Spleen (tissue), 11 donors: ENCODE measurements at regions not wholly inside any gene's neighbourhood (a gene's known extent, or its start where the extent isn't known, plus 50 kb on each side); places are given as distances from the start of the nearest gene placed in this dataset.

Experiments
- DNase-seq: peaks from one replicate; pipeline ENCODE4 v3.0.0-alpha.2; 2020
- H3K27ac ChIP-seq, 8 donors: fragments of 200-600 bp; sonication (generic) in 7 of 8; 1 replicate in 4 of 8; 2 replicates in 4 of 8; pipeline versions ENCODE4 v1.5.0 to v1.8.0; 2016 to 2021; ENCODE audit warnings: inconsistent platforms in 4 of 8, mild to moderate bottlenecking in 4 of 8, moderate library complexity in 1 of 8
- H3K27me3 ChIP-seq, 7 donors: fragments of 200-600 bp; sonication (generic) in 6 of 7; replicated peaks in 1 of 7; 1 replicate in 4 of 7; 2 replicates in 3 of 7; pipeline versions ENCODE4 v1.5.0 to v1.8.0; 2016 to 2021; ENCODE audit warnings: inconsistent platforms in 3 of 7, mild to moderate bottlenecking in 1 of 7
- H3K36me3 ChIP-seq, 6 donors: fragments of 200-600 bp; sonication (generic) in 5 of 6; 1 replicate in 4 of 6; 2 replicates in 2 of 6; pipeline versions ENCODE4 v1.5.0 to v1.8.0; 2016 to 2021; ENCODE audit warnings: inconsistent platforms in 2 of 6
- H3K4me1 ChIP-seq, 6 donors: fragments of 200-600 bp; sonication (generic) in 5 of 6; 1 replicate in 3 of 6; 2 replicates in 3 of 6; pipeline versions ENCODE4 v1.5.0 to v1.8.0; 2016 to 2021; ENCODE audit warnings: inconsistent platforms in 3 of 6
- H3K4me3 ChIP-seq, 8 donors: fragments of 200-600 bp; sonication (generic) in 7 of 8; 1 replicate in 4 of 8; 2 replicates in 4 of 8; pipeline versions ENCODE4 v1.5.0 to v1.8.0; 2016 to 2021; ENCODE audit warnings: inconsistent platforms in 4 of 8, mild to moderate bottlenecking in 4 of 8, moderate library complexity in 2 of 8
- H3K9me3 ChIP-seq, 8 donors: fragments of 200-600 bp; sonication (generic) in 7 of 8; 1 replicate in 4 of 8; 2 replicates in 4 of 8; pipeline versions ENCODE4 v1.5.0 to v1.8.0; 2016 to 2021; ENCODE audit warnings: inconsistent platforms in 4 of 8
- CTCF ChIP-seq, 11 experiments: fragments of 200-600 bp in 7 of 11; fragments of 450-650 bp in 4 of 11; sonication (generic) in 4 of 11; IDR thresholded peaks in 8 of 11; conservative IDR thresholded peaks in 3 of 11; 1 replicate in 7 of 11; 2 replicates in 4 of 11; pipeline versions ENCODE4 v1.4.0 to v1.8.0; 2016 to 2021; ENCODE audit warnings: antibody characterized with exemption in 11 of 11, inconsistent platforms in 4 of 11, mild to moderate bottlenecking in 1 of 11
- POLR2A ChIP-seq, 3 donors: fragments of 450-650 bp; IDR thresholded peaks; one replicate each; pipeline ENCODE4 v1.5.1; 2017; ENCODE audit warnings: antibody characterized with exemption in 3 of 3, mild to moderate bottlenecking in 1 of 3
- POLR2AphosphoS5 ChIP-seq, 3 donors: sonication (generic); formaldehyde crosslinking; IDR thresholded peaks; one replicate each; pipeline ENCODE4 v1.5.1; 2017; ENCODE audit warnings: antibody characterized with exemption in 3 of 3
- WGBS, 5 donors: extraction: QIAGEN DNeasy Blood & Tissue Kit in 3 of 5; methylation state at CpG; one replicate each; pipeline versions ENCODE4 v1.1.5 to v1.1.7; 2013 to 2018; 5-methylcytosine and 5-hydroxymethylcytosine counted together
- intact Hi-C: fragments of 100-400 bp; cut with DNase I; formaldehyde crosslinking; loops from one replicate; pipeline ENCODE4 v1.15.0; 2023; ENCODE audit warnings: low total_unique reads
- donor health status: healthy with polysubstance abuse.
- donor health status: DM: no; HTN: no; CAD: no; lungs with moderate emphysema.
- donor health status: DM: no; HTN: no; CAD: no.
- donor health status: Bipolar disorder and iron deficiency.
- donor health status: healthy.
- donor health status: DM: no; HTN: no; CAD: no.
- donor health status: DM: yes; HTN: yes; CAD: no.

DNA sequence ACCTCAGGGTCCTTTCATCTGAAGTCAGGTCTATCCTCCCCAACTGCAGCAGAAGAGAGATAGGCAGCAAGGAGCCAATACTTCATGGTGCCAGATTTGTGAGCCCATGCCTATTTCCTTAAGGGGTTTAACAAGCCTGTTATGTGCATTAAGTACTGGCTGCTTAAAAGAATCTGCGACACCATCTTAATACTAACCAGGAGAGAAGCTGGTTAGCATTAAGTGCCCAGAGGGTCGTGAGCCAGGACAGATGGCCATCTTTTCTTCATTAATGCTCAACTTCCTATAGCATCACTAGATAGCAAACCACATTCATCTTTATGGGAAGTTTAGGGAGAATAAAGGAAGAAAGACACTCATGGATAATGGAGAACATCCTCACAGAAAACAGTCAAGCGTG, 289.1 kb downstream of the ETAA1 start:
- Histone ChIP-seq H3K27me3 (peaks cover 0 to 25% (median 0%) of the 10 kb centered on the region in 7 donors), H3K9me3 (no peaks in the 10 kb centered on the region), H3K27ac (no peak overlapping the region), H3K4me3 (no peak overlapping the region), H3K36me3 (no peaks in the 10 kb centered on the region), H3K4me1 (no peaks in the 10 kb centered on the region)
- DNase-seq: no peak
- intact Hi-C loops: no loop called here
- TF ChIP-seq CTCF (IDR thresholded peaks at IDR 0.05 in 8 of 11, conservative IDR thresholded peaks at IDR 0.05 in 3 of 11): no peak
- no peak for TF ChIP-seq POLR2A (IDR thresholded peaks at IDR 0.05)
- TF ChIP-seq POLR2AphosphoS5 (IDR thresholded peaks at IDR 0.05): no peak
- 64 to 90% (median 85%) methylated on average over 3 of the region's 3 CpGs for WGBS, 5 donors

- Histone ChIP-seq H3K36me3 (no peaks in the 10 kb centered on the region), H3K4me3 (no peak overlapping the region), H3K9me3 (peaks cover 0 to 4% (median 0%) of the 10 kb centered on the region in 8 donors), H3K27me3 (peaks cover 0 to 36% (median 0%) of the 10 kb centered on the region in 7 donors), H3K4me1 (no peaks in the 10 kb centered on the region), H3K27ac (no peak overlapping the region)
- DNase-seq: no peak
- intact Hi-C loops: no loop called here
- TF ChIP-seq CTCF (IDR thresholded peaks at IDR 0.05 in 8 of 11, conservative IDR thresholded peaks at IDR 0.05 in 3 of 11) (no peak), POLR2AphosphoS5 (IDR thresholded peaks at IDR 0.05) (no peak)
- 47 to 63% (median 52%) methylated on average over 3 of the region's 3 CpGs for WGBS, 5 donors
Measured at GRCh38 chr2:67689186-67689585, 292.1 kb downstream of the ETAA1 start.

- Histone ChIP-seq H3K27me3 (peaks cover 0 to 36% (median 0%) of the 10 kb centered on the region in 7 donors), H3K9me3 (peaks cover 0 to 4% (median 0%) of the 10 kb centered on the region in 8 donors), H3K27ac (no peak overlapping the region), H3K4me1 (no peaks in the 10 kb centered on the region), H3K4me3 (no peak overlapping the region), H3K36me3 (no peaks in the 10 kb centered on the region)
- WGBS, 5 donors: 57 to 95% (median 72%) methylated on average over 1 of the region's 1 CpG
- TF ChIP-seq POLR2A (IDR thresholded peaks at IDR 0.05) (no peak), CTCF (IDR thresholded peaks at IDR 0.05 in 8 of 11, conservative IDR thresholded peaks at IDR 0.05 in 3 of 11) (no peak), POLR2AphosphoS5 (IDR thresholded peaks at IDR 0.05) (no peak)
- DNase-seq: no peak
- intact Hi-C loops: no loop called here
Measured at GRCh38 chr2:67689651-67690050, 292.5 kb downstream of the ETAA1 start.

- Histone ChIP-seq H3K27ac (no peak overlapping the region), H3K27me3 (peaks cover 0 to 15% (median 0%) of the 10 kb centered on the region in 7 donors), H3K4me3 (no peak overlapping the region), H3K36me3 (no peaks in the 10 kb centered on the region), H3K4me1 (no peaks in the 10 kb centered on the region), H3K9me3 (peaks cover 0 to 4% (median 0%) of the 10 kb centered on the region in 8 donors)
- no peak for DNase-seq
- intact Hi-C loops: no loop called here
- 13 to 27% (median 23%) methylated on average over 10 of the region's 10 CpGs for WGBS, 5 donors
- TF ChIP-seq POLR2AphosphoS5 (IDR thresholded peaks at IDR 0.05): no peak
- no peak for TF ChIP-seq CTCF (IDR thresholded peaks at IDR 0.05 in 8 of 11, conservative IDR thresholded peaks at IDR 0.05 in 3 of 11)
- TF ChIP-seq POLR2A (IDR thresholded peaks at IDR 0.05): no peak
Measured at GRCh38 chr2:67694445-67694844, 297.3 kb downstream of the ETAA1 start.
